H4 (cell line): ENCODE measurements at regions not wholly inside any gene's neighbourhood (a gene's known extent, or its start where the extent isn't known, plus 50 kb on each side); places are given as distances from the start of the nearest gene placed in this dataset.

Source experiments
- DNase-seq: peaks from one replicate; pipeline ENCODE4 v3.0.0-alpha.2; 2015; ENCODE audit warnings: low spot score

DNA sequence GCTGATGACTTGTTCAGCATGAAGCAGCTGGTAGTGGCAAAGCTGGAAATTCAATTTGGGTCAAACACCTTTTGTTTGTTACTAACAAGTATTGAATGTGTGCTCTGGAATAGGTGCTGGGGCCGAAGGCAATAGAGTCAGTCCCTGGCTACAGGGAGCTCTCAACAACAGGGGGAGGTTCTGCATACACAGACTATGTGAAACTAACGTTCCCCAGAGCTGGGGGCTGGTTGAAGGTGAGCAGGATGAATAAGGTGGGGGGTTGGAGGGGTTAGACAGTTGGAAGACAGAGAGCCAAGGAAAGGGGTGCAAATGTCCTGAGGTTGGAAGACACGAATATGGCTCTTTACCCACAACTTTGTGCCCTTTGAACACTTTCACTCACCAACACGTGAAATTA, 84.1 kb upstream of the PLPP4 start:
- no peak for DNase-seq

DNA sequence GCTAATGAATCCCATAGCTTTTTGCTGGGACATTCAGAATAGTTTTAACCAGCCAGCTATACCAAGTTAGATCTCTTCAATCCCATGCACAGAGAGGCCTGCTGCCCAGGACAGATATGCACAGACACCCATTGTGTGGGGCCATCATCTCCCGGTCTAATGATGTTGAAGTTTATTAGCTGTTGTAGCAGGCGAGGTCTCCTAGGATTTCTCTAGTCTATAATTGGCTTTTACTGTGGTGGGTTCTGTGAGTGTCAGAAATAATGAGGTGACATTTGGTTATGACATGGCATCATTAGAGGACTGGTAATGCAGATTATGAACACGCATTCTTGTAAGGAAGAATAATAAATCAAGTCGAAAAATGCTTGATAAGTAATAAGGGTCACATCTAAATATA, 81.4 kb upstream of the PLPP4 start:
- DNase-seq: no peak

DNA sequence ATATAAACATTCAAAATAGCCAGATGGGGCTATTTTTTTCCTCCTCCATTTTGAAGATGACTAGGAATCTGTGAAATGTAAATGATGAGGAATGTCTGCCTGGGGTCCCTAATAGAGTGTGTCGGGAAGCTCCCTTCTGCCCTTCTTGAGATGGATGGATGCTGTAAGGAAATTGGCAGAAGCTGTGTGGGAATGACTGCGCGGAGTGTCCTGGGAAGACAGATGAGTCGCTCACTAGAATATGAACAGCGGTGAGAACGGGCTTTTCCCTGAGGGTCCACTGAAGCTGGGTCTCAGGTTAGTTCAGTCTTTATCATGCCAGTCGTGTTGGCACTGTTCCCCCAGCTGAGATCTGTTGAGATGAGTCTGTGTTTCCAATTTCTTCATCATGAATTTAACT, 75.1 kb upstream of the PLPP4 start:
- no peak for DNase-seq

DNA sequence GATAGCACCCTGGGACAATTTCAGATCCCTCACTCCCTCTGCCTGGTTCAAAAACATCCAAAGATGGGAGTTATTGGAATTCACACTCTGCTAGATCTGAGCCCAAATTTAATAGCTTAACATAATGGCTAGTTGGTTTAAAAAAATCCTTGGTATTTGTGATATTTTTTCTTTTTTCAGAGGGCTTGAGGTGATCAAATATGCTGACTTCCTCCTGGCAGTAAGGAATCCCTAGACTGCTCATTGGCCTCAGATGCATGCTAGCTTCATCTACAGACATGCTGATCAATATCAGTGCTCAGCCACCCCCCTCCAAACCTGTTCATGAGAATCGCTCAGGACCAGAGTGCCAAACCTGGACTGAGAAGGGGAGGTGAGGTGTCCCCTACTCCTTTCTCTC, 74.7 kb upstream of the PLPP4 start:
- DNase-seq: no peak

DNA sequence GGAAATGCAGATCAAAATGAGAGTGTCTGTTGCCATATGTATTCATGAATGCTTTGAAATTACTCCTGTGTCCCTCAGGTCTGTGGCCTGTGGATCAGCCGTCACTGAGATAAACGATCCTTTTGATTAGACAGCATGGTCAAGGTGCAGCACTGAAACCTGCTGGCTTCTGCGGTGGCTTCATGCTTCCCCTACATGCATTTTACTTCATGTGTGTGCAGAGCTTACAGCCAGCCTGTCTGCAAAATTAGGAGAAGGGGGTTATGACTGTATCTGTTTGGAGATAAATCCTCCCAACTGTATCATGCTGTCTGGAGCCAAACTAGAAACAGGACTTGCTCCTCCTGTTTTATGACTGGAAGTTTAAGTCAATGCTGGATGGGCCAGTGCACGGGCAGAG, 71.0 kb upstream of the PLPP4 start:
- DNase-seq: no peak

DNA sequence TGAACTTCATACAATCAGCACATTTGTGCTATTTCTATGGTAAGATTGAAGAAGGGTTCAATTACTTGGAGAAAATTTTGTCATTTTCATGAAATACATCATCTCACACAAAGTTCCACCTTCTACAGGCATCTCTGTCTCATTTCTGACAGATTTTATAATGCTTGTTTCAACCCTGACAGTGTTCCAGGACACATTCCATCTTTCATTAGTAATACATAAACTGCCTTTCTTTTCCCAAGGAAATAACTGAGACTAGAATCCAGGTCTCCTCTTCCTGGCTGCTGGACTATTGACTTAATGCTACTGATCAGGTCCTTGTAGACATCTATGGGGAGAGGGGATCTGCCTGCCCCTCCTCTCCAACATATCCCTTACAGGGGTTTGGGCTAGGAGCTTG, 70.1 kb upstream of the PLPP4 start:
- DNase-seq: no peak

DNA sequence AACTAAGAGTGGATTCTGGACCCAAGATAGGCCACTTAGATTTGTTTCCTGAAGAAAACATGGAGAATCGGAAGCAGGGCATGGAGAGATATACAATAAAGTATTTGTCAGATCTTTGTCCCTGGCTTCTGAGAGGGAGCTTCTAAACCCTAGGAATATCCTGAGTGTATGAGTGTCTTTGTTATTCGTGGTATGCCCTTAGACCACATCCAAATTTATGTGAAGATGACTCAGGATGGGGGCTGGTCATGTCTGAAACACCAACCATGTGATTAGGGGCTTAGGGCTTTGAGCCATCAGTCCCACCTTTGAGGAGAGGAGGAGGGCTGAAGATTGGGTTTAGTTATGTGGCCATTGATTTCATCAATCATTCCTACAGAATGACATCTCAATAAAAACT, 69.7 kb upstream of the PLPP4 start:
- DNase-seq: no peak

DNA sequence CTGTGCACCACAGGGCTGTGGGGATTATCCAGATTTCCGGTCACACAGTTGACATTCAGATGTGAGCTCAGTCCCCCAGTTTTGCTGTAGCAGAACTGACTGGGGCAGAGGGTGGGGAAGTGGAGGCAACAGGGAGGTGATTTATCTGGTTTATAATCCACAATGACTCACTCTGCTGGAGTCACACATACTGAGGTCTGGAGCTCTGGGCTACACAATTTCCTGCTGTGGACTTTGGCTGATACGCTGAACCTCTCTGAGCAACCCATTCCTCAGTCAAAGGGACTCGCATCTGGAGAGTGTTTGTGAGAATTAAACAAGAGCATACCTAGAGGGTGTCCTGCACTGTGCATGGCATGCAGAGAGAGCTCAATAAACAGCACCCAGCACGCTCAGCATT, 64.8 kb upstream of the PLPP4 start:
- DNase-seq: no peak

DNA sequence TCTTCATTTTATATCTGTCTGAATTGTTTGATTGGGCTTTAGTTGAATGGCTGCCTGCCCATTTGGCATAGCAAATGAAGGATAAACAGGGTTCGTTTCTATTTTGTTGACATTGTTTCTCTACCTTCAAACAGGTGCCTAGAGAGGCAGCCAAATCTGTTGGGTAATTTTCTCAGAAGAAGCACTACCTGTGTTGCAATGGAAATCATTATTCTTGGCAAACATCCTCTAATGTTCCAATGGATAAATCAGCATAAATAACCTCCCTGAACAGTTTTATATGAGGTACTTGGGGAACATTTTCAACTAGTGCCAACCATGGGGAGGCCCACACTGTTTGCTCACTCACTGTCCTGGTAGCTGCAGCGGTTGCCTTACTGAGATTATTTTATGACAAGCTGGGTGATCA, 64.4 kb upstream of the PLPP4 start:
- DNase-seq: no peak

DNA sequence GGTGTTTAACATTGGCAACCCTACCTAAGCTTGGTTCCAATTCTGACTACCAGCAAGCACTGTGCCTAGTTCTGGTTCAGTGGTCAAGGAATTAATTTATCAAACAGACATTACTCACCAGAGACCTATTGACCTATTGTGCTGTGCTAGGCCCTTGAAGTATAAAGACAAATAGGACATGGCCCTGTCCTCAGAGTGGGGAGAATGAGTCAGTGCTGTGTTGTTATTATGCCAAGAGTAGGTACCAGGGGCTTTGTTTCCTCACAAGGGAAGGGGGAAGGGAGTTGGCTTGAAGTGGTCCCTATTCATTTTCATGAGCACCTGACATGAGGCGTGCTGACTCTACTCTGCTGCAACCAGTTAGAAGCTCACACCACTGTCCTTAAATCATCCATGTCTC, 62.6 kb upstream of the PLPP4 start:
- DNase-seq: no peak

DNA sequence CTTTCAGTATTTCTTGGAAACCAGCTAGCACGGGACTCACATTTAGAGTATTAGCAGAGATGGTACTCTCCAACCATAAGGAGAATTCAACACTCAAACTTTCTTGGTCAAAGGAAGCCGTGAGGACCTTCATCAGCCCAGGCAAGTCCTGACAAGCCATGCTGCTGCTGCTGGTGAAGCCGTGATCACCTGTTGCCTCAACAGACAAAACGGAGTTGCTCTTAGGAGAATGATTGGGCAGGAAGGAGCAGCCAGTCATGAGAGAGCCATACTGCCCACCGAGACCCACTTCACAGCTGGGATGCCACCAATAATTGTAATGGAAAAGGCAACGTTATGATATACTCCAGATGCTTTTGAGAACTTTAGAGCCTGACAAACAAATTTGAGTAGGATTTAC, 60.8 kb upstream of the PLPP4 start:
- DNase-seq: no peak

DNA sequence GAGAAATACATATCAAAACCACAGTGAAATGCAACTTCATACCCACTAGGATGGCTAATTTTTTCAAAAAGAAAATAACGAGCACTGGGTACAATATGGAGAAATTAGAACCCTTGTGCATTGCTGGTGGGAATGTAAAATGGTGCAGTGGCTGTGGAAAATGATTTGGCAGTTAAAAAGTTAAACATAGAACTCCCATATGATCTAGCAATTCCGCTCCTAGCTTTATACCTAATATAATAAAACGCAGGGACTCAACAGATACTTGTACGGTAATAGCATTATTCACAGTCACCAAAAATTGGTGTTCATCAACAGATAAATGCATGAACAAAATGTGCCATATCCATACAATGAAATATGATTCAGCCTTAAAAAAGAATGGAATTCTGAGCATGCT, 58.8 kb upstream of the PLPP4 start:
- no peak for DNase-seq

DNA sequence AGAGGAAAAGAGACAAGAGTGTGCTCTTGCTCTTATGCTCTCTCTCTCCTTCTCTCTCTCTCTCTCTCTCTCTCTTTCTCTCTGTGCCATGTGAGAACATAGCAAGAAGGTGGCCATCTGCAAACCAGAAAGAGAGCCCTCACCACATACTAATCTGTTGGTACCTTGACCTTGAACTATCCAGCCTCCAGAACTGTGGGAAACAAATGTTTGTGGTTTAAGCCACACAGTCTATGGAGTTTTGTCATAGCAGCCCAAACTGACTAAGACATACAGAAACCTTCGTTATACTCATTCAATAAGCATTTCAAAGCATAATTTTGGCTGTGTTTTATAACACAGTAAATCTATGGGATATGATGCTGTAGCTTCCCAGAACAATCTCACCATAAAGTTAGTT, 56.4 kb upstream of the PLPP4 start:
- DNase-seq: no peak

DNA sequence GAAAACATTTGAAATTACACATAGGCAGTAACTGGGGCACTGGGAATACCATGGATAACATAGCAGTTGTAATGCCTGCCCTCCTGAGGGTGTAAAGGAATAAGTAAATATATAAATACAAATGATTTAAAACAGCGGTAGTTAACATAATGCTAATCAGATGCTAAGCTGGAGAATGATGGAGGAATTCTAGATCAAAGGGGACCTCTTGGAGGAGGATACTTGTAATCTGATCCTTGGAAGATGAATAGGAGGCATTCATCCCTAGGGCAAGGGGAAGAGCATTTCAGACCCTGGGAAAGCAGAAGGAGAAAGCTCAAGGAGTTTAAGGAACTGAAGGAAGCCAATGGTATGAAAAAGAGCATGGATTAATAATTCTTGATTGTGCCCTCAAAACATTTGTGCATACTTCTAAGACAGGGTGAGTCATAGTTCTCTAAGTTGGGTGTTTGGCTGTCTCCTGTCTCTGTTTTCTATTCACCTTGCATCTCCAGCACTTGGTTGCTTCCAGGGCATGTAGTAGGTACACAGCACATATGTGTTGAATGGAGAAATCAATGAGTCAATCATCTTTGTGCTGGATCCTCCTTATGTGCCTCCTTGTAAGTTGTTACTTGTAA, 54.8 kb upstream of the PLPP4 start:
- DNase-seq: no peak

DNA sequence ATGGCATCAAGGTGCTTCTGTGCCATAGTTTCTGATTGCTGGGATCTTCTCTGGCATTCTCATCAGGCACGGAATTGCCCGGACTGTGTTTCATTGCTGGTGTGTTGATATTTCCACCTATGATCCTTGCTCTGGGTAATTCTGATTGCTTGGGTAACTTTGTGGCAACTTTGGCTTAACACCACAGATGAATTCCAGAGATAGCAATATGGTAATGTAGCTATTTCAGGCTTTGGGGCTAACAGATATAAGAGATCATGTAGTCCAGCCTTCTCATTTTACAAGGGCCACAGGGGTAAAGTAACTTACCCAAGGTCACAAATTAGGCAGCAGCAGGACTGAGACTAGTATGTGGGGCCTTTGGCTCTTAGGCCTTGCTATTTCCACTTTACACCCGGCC, 53.9 kb upstream of the PLPP4 start:
- no peak for DNase-seq

DNA sequence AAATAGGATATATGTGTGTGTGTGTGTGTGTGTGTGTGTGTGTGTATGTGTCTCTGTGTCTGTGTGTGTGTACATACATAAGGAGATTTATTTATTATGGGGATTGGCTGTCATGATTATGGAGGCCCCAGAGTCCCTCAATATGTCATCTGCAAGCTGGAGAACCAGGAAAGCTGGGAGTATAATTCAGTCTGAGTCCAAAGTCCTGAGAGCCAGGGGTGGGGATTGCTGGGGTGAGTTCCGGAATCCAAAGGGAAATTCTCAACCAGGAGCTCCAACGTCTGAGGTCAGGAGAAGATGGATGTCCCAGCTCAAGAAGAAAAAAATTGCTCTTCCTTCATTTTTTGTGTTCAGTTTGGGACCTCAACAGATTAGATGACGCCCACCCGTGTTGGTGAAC, 50.7 kb upstream of the PLPP4 start:
- DNase-seq: no peak
